ENCODE measurements at regions not wholly inside any gene's neighbourhood (a gene's known extent, or its start where the extent isn't known, plus 50 kb on each side); places are given as distances from the start of the nearest gene placed in this dataset.

- H3K27me3 ChIP-seq (ENCODE audit: control insufficient read depth, insufficient read depth, low read length) = no peaks in the 10 kb centered on the region
- no peaks in the 10 kb centered on the region for H3K9me3 ChIP-seq (ENCODE audit: control insufficient read depth, insufficient read depth, low read depth, low read length)
- intact Hi-C loops (cut with micrococcal nuclease; ENCODE audit: unreplicated experiment) = no loop called here
- TF ChIP-seq REST (IDR thresholded peaks at IDR 0.05; ENCODE audit: insufficient read depth in 1 of 2, low read depth in 2 of 2, low read length in 1 of 2) (no peak), POLR2AphosphoS5 (IDR thresholded peaks at IDR 0.05; ENCODE audit: low read depth, low read length) (no peak), TCF7L2 (IDR thresholded peaks at IDR 0.05; ENCODE audit: low read depth, low read length) (no peak), SIN3A (IDR thresholded peaks at IDR 0.05; ENCODE audit: borderline replicate concordance, insufficient read depth, low read depth, low read length) (no peak), CTCF (IDR thresholded peaks at IDR 0.05) (no peak)
- H3K4me1 ChIP-seq (ENCODE audit: control insufficient read depth, insufficient read depth, low read length) = no peaks in the 10 kb centered on the region
- no peak overlapping the region for H3K27ac ChIP-seq (ENCODE audit: low read length)
- CTCF ChIA-PET = no interaction called here
- in situ Hi-C loops (cut with HindIII; ENCODE audit: low pct_unique_long_range_greater_than_20kb, low sequenced_read_pairs) = no loop called here
- H3K36me3 ChIP-seq (ENCODE audit: control insufficient read depth, insufficient read depth, low read length) = no peaks in the 10 kb centered on the region
- no peak overlapping the region for H3K4me3 ChIP-seq (ENCODE audit: low read depth in 2 of 2, low read length in 2 of 2)
- DNase-seq (ENCODE audit: low read depth, low spot score) (no peak), ATAC-seq (no peak)
- BruUV-seq (replicated peaks) = no TSS peak
- POLR2A ChIA-PET = no interaction called here
These were observed 1882.4 kb downstream of the NCAM2 start for GRCh38 chr21:22880573-22880972.

- intact Hi-C loops (cut with micrococcal nuclease; ENCODE audit: unreplicated experiment) (no loop called here), in situ Hi-C loops (cut with HindIII; ENCODE audit: low pct_unique_long_range_greater_than_20kb, low sequenced_read_pairs) (no loop called here)
- Histone ChIP-seq H3K27ac (ENCODE audit: low read length) (no peak overlapping the region), H3K9me3 (ENCODE audit: control insufficient read depth, insufficient read depth, low read depth, low read length) (no peaks in the 10 kb centered on the region), H3K27me3 (ENCODE audit: control insufficient read depth, insufficient read depth, low read length) (no peaks in the 10 kb centered on the region), H3K36me3 (ENCODE audit: control insufficient read depth, insufficient read depth, low read length) (no peaks in the 10 kb centered on the region), H3K4me3 (ENCODE audit: low read depth in 2 of 2, low read length in 2 of 2) (no peak overlapping the region), H3K4me1 (ENCODE audit: control insufficient read depth, insufficient read depth, low read length) (no peaks in the 10 kb centered on the region)
- DNase-seq (ENCODE audit: low read depth, low spot score) (no peak), ATAC-seq (no peak)
- CTCF ChIA-PET = no interaction called here
- BruUV-seq (replicated peaks) = no TSS peak
- POLR2A ChIA-PET = no interaction called here
- no peak for TF ChIP-seq CTCF (IDR thresholded peaks at IDR 0.05)
- no peak for TF ChIP-seq SIN3A (IDR thresholded peaks at IDR 0.05; ENCODE audit: borderline replicate concordance, insufficient read depth, low read depth, low read length)
- TF ChIP-seq TCF7L2 (IDR thresholded peaks at IDR 0.05; ENCODE audit: low read depth, low read length) = no peak
- TF ChIP-seq POLR2AphosphoS5 (IDR thresholded peaks at IDR 0.05; ENCODE audit: low read depth, low read length) = no peak
These were observed 1882.9 kb downstream of the NCAM2 start for GRCh38 chr21:22881131-22881530.

All from Panc1 (cell line).